ENCODE measurements at regions not wholly inside any gene's neighbourhood (a gene's known extent, or its start where the extent isn't known, plus 50 kb on each side); places are given as distances from the start of the nearest gene placed in this dataset.

DNA sequence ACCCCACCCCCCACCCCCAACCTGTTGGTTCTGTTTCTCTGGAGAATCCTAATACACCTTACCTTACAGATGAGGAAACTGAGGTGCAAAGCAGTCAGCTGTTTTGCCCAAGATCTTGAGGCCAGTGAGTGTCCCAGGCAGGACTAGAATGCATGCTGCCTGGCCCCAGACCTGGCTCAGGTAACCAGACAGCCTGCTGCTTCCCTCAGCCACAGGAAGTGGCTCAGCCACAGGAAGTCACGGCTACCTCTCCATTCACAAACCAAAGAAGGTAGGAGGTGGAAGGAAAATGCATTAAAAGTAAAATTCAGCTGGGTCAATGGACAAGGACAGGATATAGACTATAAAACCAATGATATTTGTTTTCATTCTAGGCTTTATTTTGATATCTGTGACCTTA is 517.6 kb downstream of the CD83 start:
- TF ChIP-seq ZNF184 (tag by site-specific recombination; IDR thresholded peaks at IDR 0.05) (no peak), ZBTB17 (tag by site-specific recombination; IDR thresholded peaks at IDR 0.05) (no peak), ZNF561 (tag by site-specific recombination; IDR thresholded peaks at IDR 0.05; ENCODE audit: borderline replicate concordance) (no peak), HOXA7 (CRISPR knock-in tag; IDR thresholded peaks at IDR 0.05; ENCODE audit: borderline replicate concordance) (no peak), TCF7L2 (IDR thresholded peaks at IDR 0.05; ENCODE audit: borderline replicate concordance, low read depth, low read length) (no peak), ZNF274 (IDR thresholded peaks at IDR 0.05; ENCODE audit: low read length) (no peak), ZNF274 (tag by site-specific recombination; IDR thresholded peaks at IDR 0.05; ENCODE audit: borderline replicate concordance) (no peak), ZNF302 (tag by site-specific recombination; IDR thresholded peaks at IDR 0.05; ENCODE audit: low read depth) (no peak), ZBTB7A (tag by site-specific recombination; IDR thresholded peaks at IDR 0.05; ENCODE audit: low read depth) (no peak), ZBTB20 (tag by site-specific recombination; IDR thresholded peaks at IDR 0.05) (no peak)
- TF ChIP-seq, protein P1, sequence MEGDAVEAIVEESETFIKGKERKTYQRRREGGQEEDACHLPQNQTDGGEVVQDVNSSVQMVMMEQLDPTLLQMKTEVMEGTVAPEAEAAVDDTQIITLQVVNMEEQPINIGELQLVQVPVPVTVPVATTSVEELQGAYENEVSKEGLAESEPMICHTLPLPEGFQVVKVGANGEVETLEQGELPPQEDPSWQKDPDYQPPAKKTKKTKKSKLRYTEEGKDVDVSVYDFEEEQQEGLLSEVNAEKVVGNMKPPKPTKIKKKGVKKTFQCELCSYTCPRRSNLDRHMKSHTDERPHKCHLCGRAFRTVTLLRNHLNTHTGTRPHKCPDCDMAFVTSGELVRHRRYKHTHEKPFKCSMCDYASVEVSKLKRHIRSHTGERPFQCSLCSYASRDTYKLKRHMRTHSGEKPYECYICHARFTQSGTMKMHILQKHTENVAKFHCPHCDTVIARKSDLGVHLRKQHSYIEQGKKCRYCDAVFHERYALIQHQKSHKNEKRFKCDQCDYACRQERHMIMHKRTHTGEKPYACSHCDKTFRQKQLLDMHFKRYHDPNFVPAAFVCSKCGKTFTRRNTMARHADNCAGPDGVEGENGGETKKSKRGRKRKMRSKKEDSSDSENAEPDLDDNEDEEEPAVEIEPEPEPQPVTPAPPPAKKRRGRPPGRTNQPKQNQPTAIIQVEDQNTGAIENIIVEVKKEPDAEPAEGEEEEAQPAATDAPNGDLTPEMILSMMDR (tag by site-specific recombination; IDR thresholded peaks at IDR 0.05) = no peak
- TF ChIP-seq, protein P2, sequence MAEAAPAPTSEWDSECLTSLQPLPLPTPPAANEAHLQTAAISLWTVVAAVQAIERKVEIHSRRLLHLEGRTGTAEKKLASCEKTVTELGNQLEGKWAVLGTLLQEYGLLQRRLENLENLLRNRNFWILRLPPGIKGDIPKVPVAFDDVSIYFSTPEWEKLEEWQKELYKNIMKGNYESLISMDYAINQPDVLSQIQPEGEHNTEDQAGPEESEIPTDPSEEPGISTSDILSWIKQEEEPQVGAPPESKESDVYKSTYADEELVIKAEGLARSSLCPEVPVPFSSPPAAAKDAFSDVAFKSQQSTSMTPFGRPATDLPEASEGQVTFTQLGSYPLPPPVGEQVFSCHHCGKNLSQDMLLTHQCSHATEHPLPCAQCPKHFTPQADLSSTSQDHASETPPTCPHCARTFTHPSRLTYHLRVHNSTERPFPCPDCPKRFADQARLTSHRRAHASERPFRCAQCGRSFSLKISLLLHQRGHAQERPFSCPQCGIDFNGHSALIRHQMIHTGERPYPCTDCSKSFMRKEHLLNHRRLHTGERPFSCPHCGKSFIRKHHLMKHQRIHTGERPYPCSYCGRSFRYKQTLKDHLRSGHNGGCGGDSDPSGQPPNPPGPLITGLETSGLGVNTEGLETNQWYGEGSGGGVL (tag by site-specific recombination; IDR thresholded peaks at IDR 0.05) = no peak
- TF ChIP-seq, protein P3, sequence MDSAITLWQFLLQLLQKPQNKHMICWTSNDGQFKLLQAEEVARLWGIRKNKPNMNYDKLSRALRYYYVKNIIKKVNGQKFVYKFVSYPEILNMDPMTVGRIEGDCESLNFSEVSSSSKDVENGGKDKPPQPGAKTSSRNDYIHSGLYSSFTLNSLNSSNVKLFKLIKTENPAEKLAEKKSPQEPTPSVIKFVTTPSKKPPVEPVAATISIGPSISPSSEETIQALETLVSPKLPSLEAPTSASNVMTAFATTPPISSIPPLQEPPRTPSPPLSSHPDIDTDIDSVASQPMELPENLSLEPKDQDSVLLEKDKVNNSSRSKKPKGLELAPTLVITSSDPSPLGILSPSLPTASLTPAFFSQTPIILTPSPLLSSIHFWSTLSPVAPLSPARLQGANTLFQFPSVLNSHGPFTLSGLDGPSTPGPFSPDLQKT (IDR thresholded peaks at IDR 0.05; ENCODE audit: borderline replicate concordance, low read depth, low read length) = no peak
